Mammary epithelial cell (primary cell): ENCODE measurements at regions not wholly inside any gene's neighbourhood (a gene's known extent, or its start where the extent isn't known, plus 50 kb on each side); places are given as distances from the start of the nearest gene placed in this dataset.
"Not testable (repeated sequence)": the region's sequence is repeated elsewhere in the genome, so short reads cannot be mapped to it uniquely, and the experiment has no call there.

Experiments used
- CTCF ChIP-seq, 2 donors: IDR thresholded peaks in 1 of 2; conservative IDR thresholded peaks in 1 of 2; 2 replicates each; pipeline ENCODE4 v1.5.1; 2011 to 2012; ENCODE audit warnings: inconsistent platforms in 2 of 2, low read length in 2 of 2, mild to moderate bottlenecking in 2 of 2, control low read depth in 1 of 2, low read depth in 1 of 2; ENCODE audit not compliant: insufficient read depth in 1 of 2; ENCODE audit errors: extremely low read depth in 1 of 2
- EZH2 ChIP-seq: IDR thresholded peaks from 2 replicates; pipeline ENCODE4 v1.6.1; 2012; ENCODE audit warnings: low read length, inconsistent platforms, borderline replicate concordance

- TF ChIP-seq EZH2; CTCF (conservative IDR thresholded peaks at IDR 0.05 in 1 of 2, IDR thresholded peaks at IDR 0.05 in 1 of 2; ENCODE audit: extremely low read depth in 1 of 2, insufficient read depth in 1 of 2, low read depth in 1 of 2, low read length in 2 of 2): not testable (repeated sequence)
These were observed 75.4 kb upstream of the EXOC4 start for GRCh38 chr7:133177476-133177875.
